Mesenchymal stem cell (in vitro differentiated cells and primary cell): ENCODE measurements at regions not wholly inside any gene's neighbourhood (a gene's known extent, or its start where the extent isn't known, plus 50 kb on each side); places are given as distances from the start of the nearest gene placed in this dataset.

ENCODE experiments used
- DNase-seq: peaks from one replicate; pipeline ENCODE4 v3.0.0-alpha.2; 2013
- H2AFZ ChIP-seq: one replicate; pipeline ENCODE4 v1.6.1; 2013; ENCODE audit warnings: low read depth, mild to moderate bottlenecking, control low read depth, inconsistent platforms, low read length, moderate library complexity
- H2AK5ac ChIP-seq: 2 replicates; pipeline ENCODE4 v1.6.1; 2013; ENCODE audit warnings: low read length, moderate library complexity, mild to moderate bottlenecking, inconsistent platforms; ENCODE audit not compliant: severe bottlenecking
- H2BK120ac ChIP-seq: one replicate; pipeline ENCODE4 v1.6.1; 2013; ENCODE audit warnings: low read depth, mild to moderate bottlenecking, inconsistent platforms, low read length, moderate library complexity
- H2BK12ac ChIP-seq, 2 experiments: one replicate each; pipeline ENCODE4 v1.6.1; 2013; ENCODE audit warnings: inconsistent platforms in 2 of 2, low read length in 2 of 2, mild to moderate bottlenecking in 2 of 2, moderate library complexity in 2 of 2, control low read depth in 1 of 2
- H2BK15ac ChIP-seq: one replicate; pipeline ENCODE4 v1.6.1; 2013; ENCODE audit warnings: mild to moderate bottlenecking, low read depth, inconsistent platforms; ENCODE audit not compliant: poor library complexity, severe bottlenecking
- H2BK5ac ChIP-seq: 2 replicates; pipeline ENCODE4 v1.6.1; 2013; ENCODE audit warnings: low read depth, mild to moderate bottlenecking, low read length, control low read depth, inconsistent platforms; ENCODE audit not compliant: poor library complexity, severe bottlenecking
- H3K14ac ChIP-seq, 2 experiments: one replicate each; pipeline ENCODE4 v1.6.1; 2013; ENCODE audit warnings: inconsistent platforms in 2 of 2, low read length in 2 of 2, control low read depth in 1 of 2, mild to moderate bottlenecking in 1 of 2, moderate library complexity in 1 of 2
- H3K18ac ChIP-seq, 2 experiments: one replicate each; pipeline ENCODE4 v1.6.1; 2013; ENCODE audit warnings: inconsistent platforms in 2 of 2, low read length in 2 of 2, control low read depth in 1 of 2, low read depth in 1 of 2, mild to moderate bottlenecking in 1 of 2
- H3K23ac ChIP-seq, 2 experiments: one replicate each; pipeline ENCODE4 v1.6.1; 2013; ENCODE audit warnings: inconsistent platforms in 2 of 2, low read length in 2 of 2, mild to moderate bottlenecking in 2 of 2, moderate library complexity in 2 of 2, control low read depth in 1 of 2
- H3K27ac ChIP-seq: 2 replicates; pipeline ENCODE4 v1.5.1; 2013; ENCODE audit warnings: mild to moderate bottlenecking, moderate library complexity, low read length, control low read depth, inconsistent platforms; ENCODE audit not compliant: poor library complexity, severe bottlenecking
- H3K27me3 ChIP-seq, 2 experiments: 2 replicates each; pipeline versions ENCODE4 v1.6.1 to v1.7.0; 2013; ENCODE audit warnings: low read length in 2 of 2, mild to moderate bottlenecking in 2 of 2, moderate library complexity in 2 of 2, control low read depth in 1 of 2, inconsistent platforms in 1 of 2; ENCODE audit not compliant: control insufficient read depth in 1 of 2, insufficient read depth in 1 of 2
- H3K36me3 ChIP-seq, 2 experiments: 2 replicates each; pipeline versions ENCODE4 v1.6.1 to v1.7.0; 2013; ENCODE audit warnings: low read length in 2 of 2, control low read depth in 1 of 2, inconsistent platforms in 1 of 2, low read depth in 1 of 2, mild to moderate bottlenecking in 1 of 2; ENCODE audit not compliant: insufficient read depth in 2 of 2, control insufficient read depth in 1 of 2
- H3K4ac ChIP-seq, 2 experiments: one replicate each; pipeline ENCODE4 v1.6.1; 2013; ENCODE audit warnings: inconsistent platforms in 2 of 2, low read length in 2 of 2, mild to moderate bottlenecking in 2 of 2, moderate library complexity in 2 of 2, control low read depth in 1 of 2, low read depth in 1 of 2
- H3K4me1 ChIP-seq: 2 replicates; pipeline ENCODE4 v1.6.1; 2013; ENCODE audit warnings: low read depth, low read length, control low read depth; ENCODE audit not compliant: control insufficient read depth, insufficient read depth
- H3K4me2 ChIP-seq: 2 replicates; pipeline ENCODE4 v1.6.1; 2013; ENCODE audit warnings: low read length, mild to moderate bottlenecking, inconsistent platforms; ENCODE audit not compliant: poor library complexity, severe bottlenecking
- H3K4me3 ChIP-seq, 2 experiments: 2 replicates each; pipeline versions ENCODE4 v1.5.1 to v1.7.0; 2013; ENCODE audit warnings: low read length in 2 of 2, mild to moderate bottlenecking in 2 of 2, control low read depth in 1 of 2, low read depth in 1 of 2; ENCODE audit not compliant: insufficient read depth in 1 of 2
- H3K79me1 ChIP-seq: replicated peaks from 2 replicates; pipeline ENCODE4 v1.6.1; 2013; ENCODE audit warnings: mild to moderate bottlenecking, control low read depth, low read length, inconsistent platforms; ENCODE audit not compliant: poor library complexity, severe bottlenecking
- H3K9ac ChIP-seq: 2 replicates; pipeline ENCODE4 v1.7.0; 2013; ENCODE audit warnings: mild to moderate bottlenecking, low read length, moderate library complexity
- H3K9me3 ChIP-seq: 2 replicates; pipeline ENCODE4 v1.7.0; 2013; ENCODE audit warnings: mild to moderate bottlenecking, low read length; ENCODE audit not compliant: control insufficient read depth
- H4K8ac ChIP-seq: one replicate; pipeline ENCODE4 v1.6.1; 2013; ENCODE audit warnings: inconsistent platforms, mild to moderate bottlenecking, low read length, moderate library complexity
- H4K91ac ChIP-seq: one replicate; pipeline ENCODE4 v1.6.1; 2013; ENCODE audit warnings: mild to moderate bottlenecking, low read length, inconsistent platforms
- WGBS: methylation state at CpG from one replicate; pipeline ENCODE4 v1.1.7; 2013; ENCODE audit warnings: mixed read lengths; 5-methylcytosine and 5-hydroxymethylcytosine counted together

GRCh38 chr3:40847551-40847992, 322.8 kb downstream of the ZNF621 start:
- Histone ChIP-seq H3K27ac (peak overlapping the region; percentile 65), H3K18ac (no peak overlapping the region), H3K4ac (no peak overlapping the region), H4K8ac (no peak overlapping the region), H3K14ac (no peak overlapping the region), H4K91ac (no peak overlapping the region), H3K36me3 (no peaks in the 10 kb centered on the region), H3K4me3 (no peak overlapping the region), H3K79me1 (no peaks in the 10 kb centered on the region), H2BK120ac (no peak overlapping the region), H3K9ac (no peak overlapping the region), H3K23ac (no peak overlapping the region), H3K27me3 (no peaks in the 10 kb centered on the region), H3K4me1 (peaks cover 5% of the 10 kb centered on the region), H2AFZ (no peak overlapping the region), H3K4me2 (no peak overlapping the region), H3K9me3 (peaks cover 10% of the 10 kb centered on the region), H2BK5ac (no peak overlapping the region), H2BK12ac (no peak overlapping the region), H2BK15ac (no peak overlapping the region), H2AK5ac (peak overlapping the region; percentile 47)
- WGBS, result 47% methylated on average over 6 of the region's 6 CpGs
- DNase-seq, result peak; percentile 24

DNA sequence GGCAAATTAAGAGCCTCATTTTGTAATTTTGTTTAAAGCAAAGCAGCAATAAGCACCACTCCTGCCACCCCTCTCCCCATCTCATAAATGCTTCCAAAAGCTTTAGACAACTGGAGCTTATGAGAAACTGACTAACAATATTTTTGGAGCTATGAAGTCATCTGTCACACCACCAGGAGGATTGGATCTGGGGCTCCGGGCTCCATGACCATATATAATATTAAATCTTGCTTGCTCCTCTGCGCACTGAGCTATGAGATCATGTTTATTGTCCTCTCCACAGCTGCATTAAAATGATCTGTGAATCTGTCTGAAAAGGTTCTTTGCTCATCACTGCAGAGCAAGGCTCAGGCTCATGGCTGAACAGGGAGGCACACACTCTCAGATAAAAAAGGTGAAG, 323.7 kb downstream of the ZNF621 start:
- no peak overlapping the region for H2BK5ac ChIP-seq
- peaks cover 10% of the 10 kb centered on the region for H3K9me3 ChIP-seq
- H2BK15ac ChIP-seq, result no peak overlapping the region
- no peak overlapping the region for H3K14ac ChIP-seq
- no peak overlapping the region for H2BK120ac ChIP-seq
- 94% methylated on average over 2 of the region's 2 CpGs for whole genome bisulfite sequencing
- H3K36me3 ChIP-seq, result no peaks in the 10 kb centered on the region
- H4K8ac ChIP-seq, result no peak overlapping the region
- no peak overlapping the region for H3K23ac ChIP-seq
- no peak for DNase-seq
- no peak overlapping the region for H3K18ac ChIP-seq
- H3K4me2 ChIP-seq, result no peak overlapping the region
- no peak overlapping the region for H3K4me3 ChIP-seq
- no peak overlapping the region for H2BK12ac ChIP-seq
- H3K9ac ChIP-seq, result no peak overlapping the region
- peak overlapping the region; percentile 61 for H3K27ac ChIP-seq
- H2AFZ ChIP-seq, result no peak overlapping the region
- H2AK5ac ChIP-seq, result no peak overlapping the region
- H3K27me3 ChIP-seq, result no peaks in the 10 kb centered on the region
- peaks cover 5% of the 10 kb centered on the region for H3K4me1 ChIP-seq
- no peak overlapping the region for H3K4ac ChIP-seq
- H4K91ac ChIP-seq, result no peak overlapping the region
- no peaks in the 10 kb centered on the region for H3K79me1 ChIP-seq

- Histone ChIP-seq H3K27ac (no peak overlapping the region), H3K14ac (no peak overlapping the region), H4K8ac (no peak overlapping the region), H2BK120ac (no peak overlapping the region), H2BK5ac (no peak overlapping the region), H3K36me3 (no peaks in the 10 kb centered on the region), H3K79me1 (no peaks in the 10 kb centered on the region), H2AFZ (no peak overlapping the region), H3K9me3 (peaks cover 7% of the 10 kb centered on the region), H3K4ac (no peak overlapping the region), H3K4me1 (peaks cover 5% of the 10 kb centered on the region), H3K4me3 (no peak overlapping the region), H3K4me2 (no peak overlapping the region), H3K23ac (no peak overlapping the region), H2BK12ac (no peak overlapping the region), H2BK15ac (no peak overlapping the region), H4K91ac (no peak overlapping the region), H3K27me3 (no peaks in the 10 kb centered on the region), H3K18ac (no peak overlapping the region), H3K9ac (no peak overlapping the region), H2AK5ac (no peak overlapping the region)
- no peak for DNase-seq
- WGBS, result 81% methylated on average over 3 of the region's 4 CpGs
Observed at GRCh38 chr3:40850861-40851260, 326.1 kb downstream of the ZNF621 start.

- Histone ChIP-seq H3K27ac (no peak overlapping the region), H3K36me3 (no peaks in the 10 kb centered on the region), H3K9me3 (no peaks in the 10 kb centered on the region), H3K4me3 (no peak overlapping the region), H3K23ac (no peak overlapping the region), H3K79me1 (no peaks in the 10 kb centered on the region), H3K9ac (no peak overlapping the region), H2AFZ (no peak overlapping the region), H3K14ac (no peak overlapping the region), H2BK5ac (no peak overlapping the region), H2BK120ac (no peak overlapping the region), H3K27me3 (no peaks in the 10 kb centered on the region), H2AK5ac (no peak overlapping the region), H4K91ac (no peak overlapping the region), H3K18ac (no peak overlapping the region), H2BK15ac (no peak overlapping the region), H3K4me1 (peaks cover 5% of the 10 kb centered on the region), H3K4me2 (no peak overlapping the region), H2BK12ac (no peak overlapping the region), H3K4ac (no peak overlapping the region), H4K8ac (no peak overlapping the region)
- DNase-seq, result no peak
- WGBS, result 92% methylated on average over 3 of the region's 3 CpGs
Observed at GRCh38 chr3:40851836-40852235, 327.1 kb downstream of the ZNF621 start.
